M059J (cell line): ENCODE measurements at regions not wholly inside any gene's neighbourhood (a gene's known extent, or its start where the extent isn't known, plus 50 kb on each side); places are given as distances from the start of the nearest gene placed in this dataset.
"Not testable (repeated sequence)": the region's sequence is repeated elsewhere in the genome, so short reads cannot be mapped to it uniquely, and the experiment has no call there.

Source experiments
- DNase-seq: peaks from one replicate; pipeline ENCODE4 v3.0.0-alpha.2; 2012; ENCODE audit warnings: low read depth

GRCh38 chr7:1300206-1300605, 67.5 kb downstream of the UNCX start:
- DNase-seq, result no peak

GRCh38 chr7:1300636-1301035, 68.0 kb downstream of the UNCX start:
- DNase-seq, result no peak

GRCh38 chr7:1301054-1301881, 68.6 kb downstream of the UNCX start:
- DNase-seq, result no peak

GRCh38 chr7:1301882-1302251, 69.2 kb downstream of the UNCX start:
- no peak for DNase-seq

GRCh38 chr7:1302936-1303335, 70.3 kb downstream of the UNCX start:
- no peak for DNase-seq

- DNase-seq, result not testable (repeated sequence)
Measured at GRCh38 chr7:1304011-1304410, 71.3 kb downstream of the UNCX start.

- DNase-seq, result no peak
Measured at GRCh38 chr7:1305873-1306272, 73.2 kb downstream of the UNCX start.

- no peak for DNase-seq
Measured at GRCh38 chr7:1307828-1308227, 75.2 kb downstream of the UNCX start.

GRCh38 chr7:1309290-1309689, 76.6 kb downstream of the UNCX start:
- no peak for DNase-seq

- no peak for DNase-seq
Measured at GRCh38 chr7:1309996-1310395, 77.3 kb downstream of the UNCX start.

- DNase-seq, result no peak
Measured at GRCh38 chr7:1310936-1311335, 78.3 kb downstream of the UNCX start.

- no peak for DNase-seq
Measured at GRCh38 chr7:1311406-1312135, 78.9 kb downstream of the UNCX start.

- DNase-seq, result peak; percentile 40
Measured at GRCh38 chr7:1312136-1313070, 79.7 kb downstream of the UNCX start.

GRCh38 chr7:1313613-1314012, 80.9 kb downstream of the UNCX start:
- no peak for DNase-seq

GRCh38 chr7:1314021-1314907, 81.6 kb downstream of the UNCX start:
- no peak for DNase-seq

GRCh38 chr7:1314908-1315450, 82.3 kb downstream of the UNCX start:
- no peak for DNase-seq

GRCh38 chr7:1316086-1316485, 83.4 kb downstream of the UNCX start:
- DNase-seq, result no peak

GRCh38 chr7:1317646-1318045, 85.0 kb downstream of the UNCX start:
- no peak for DNase-seq

GRCh38 chr7:1318051-1318450, 85.4 kb downstream of the UNCX start:
- no peak for DNase-seq

GRCh38 chr7:1318661-1319060, 86.0 kb downstream of the UNCX start:
- no peak for DNase-seq
